ENCODE measurements at regions not wholly inside any gene's neighbourhood (a gene's known extent, or its start where the extent isn't known, plus 50 kb on each side); places are given as distances from the start of the nearest gene placed in this dataset.

GRCh38 chr2:22361571-22361970, 1023.4 kb upstream of the KLHL29 start:
- H3K4me1 ChIP-seq (ENCODE audit: control insufficient read depth in 2 of 2, insufficient read depth in 2 of 2, low read length in 2 of 2): no peaks in the 10 kb centered on the region
- no peak overlapping the region for H3K9ac ChIP-seq (ENCODE audit: low read depth in 1 of 2, low read length in 2 of 2)
- H3K27me3 ChIP-seq (ENCODE audit: control insufficient read depth in 2 of 2, insufficient read depth in 2 of 2, low read length in 2 of 2): no peaks in the 10 kb centered on the region
- H3K4me3 ChIP-seq (ENCODE audit: low read length in 2 of 2): no peak overlapping the region
- no peaks in the 10 kb centered on the region for H3K9me3 ChIP-seq (ENCODE audit: control insufficient read depth in 2 of 2, low read length in 2 of 2)
- H3K27ac ChIP-seq (ENCODE audit: low read depth in 2 of 2, low read length in 2 of 2): no peak overlapping the region
- no peaks in the 10 kb centered on the region for H3K36me3 ChIP-seq (ENCODE audit: control insufficient read depth in 2 of 2, insufficient read depth in 2 of 2, low read length in 2 of 2)

- H3K9ac ChIP-seq (ENCODE audit: low read depth in 1 of 2, low read length in 2 of 2): no peak overlapping the region
- H3K9me3 ChIP-seq (ENCODE audit: control insufficient read depth in 2 of 2, low read length in 2 of 2): no peaks in the 10 kb centered on the region
- H3K4me3 ChIP-seq (ENCODE audit: low read length in 2 of 2): no peak overlapping the region
- no peaks in the 10 kb centered on the region for H3K4me1 ChIP-seq (ENCODE audit: control insufficient read depth in 2 of 2, insufficient read depth in 2 of 2, low read length in 2 of 2)
- H3K27ac ChIP-seq (ENCODE audit: low read depth in 2 of 2, low read length in 2 of 2): no peak overlapping the region
- H3K36me3 ChIP-seq (ENCODE audit: control insufficient read depth in 2 of 2, insufficient read depth in 2 of 2, low read length in 2 of 2): no peaks in the 10 kb centered on the region
- no peaks in the 10 kb centered on the region for H3K27me3 ChIP-seq (ENCODE audit: control insufficient read depth in 2 of 2, insufficient read depth in 2 of 2, low read length in 2 of 2)
Measured at GRCh38 chr2:22375096-22375495, 1009.9 kb upstream of the KLHL29 start.

- H3K9ac ChIP-seq (ENCODE audit: low read depth in 1 of 2, low read length in 2 of 2): no peak overlapping the region
Measured at GRCh38 chr2:22377268-22377667, 1007.7 kb upstream of the KLHL29 start.

GRCh38 chr2:22382479-22383169, 1002.4 kb upstream of the KLHL29 start:
- H3K9ac ChIP-seq (ENCODE audit: low read depth in 1 of 2, low read length in 2 of 2): no peak overlapping the region
- H3K4me1 ChIP-seq (ENCODE audit: control insufficient read depth in 2 of 2, insufficient read depth in 2 of 2, low read length in 2 of 2): no peaks in the 10 kb centered on the region
- no peaks in the 10 kb centered on the region for H3K9me3 ChIP-seq (ENCODE audit: control insufficient read depth in 2 of 2, low read length in 2 of 2)
- H3K27me3 ChIP-seq (ENCODE audit: control insufficient read depth in 2 of 2, insufficient read depth in 2 of 2, low read length in 2 of 2): no peaks in the 10 kb centered on the region
- no peak overlapping the region for H3K4me3 ChIP-seq (ENCODE audit: low read length in 2 of 2)
- no peaks in the 10 kb centered on the region for H3K36me3 ChIP-seq (ENCODE audit: control insufficient read depth in 2 of 2, insufficient read depth in 2 of 2, low read length in 2 of 2)
- H3K27ac ChIP-seq (ENCODE audit: low read depth in 2 of 2, low read length in 2 of 2): no peak overlapping the region

More at GRCh38 chr2:22377268-22377667, 1007.7 kb upstream of the KLHL29 start:
- Histone ChIP-seq H3K9me3 (ENCODE audit: control insufficient read depth in 2 of 2, low read length in 2 of 2) (no peaks in the 10 kb centered on the region), H3K27me3 (ENCODE audit: control insufficient read depth in 2 of 2, insufficient read depth in 2 of 2, low read length in 2 of 2) (no peaks in the 10 kb centered on the region), H3K27ac (ENCODE audit: low read depth in 2 of 2, low read length in 2 of 2) (no peak overlapping the region), H3K4me3 (ENCODE audit: low read length in 2 of 2) (no peak overlapping the region), H3K36me3 (ENCODE audit: control insufficient read depth in 2 of 2, insufficient read depth in 2 of 2, low read length in 2 of 2) (no peaks in the 10 kb centered on the region), H3K4me1 (ENCODE audit: control insufficient read depth in 2 of 2, insufficient read depth in 2 of 2, low read length in 2 of 2) (no peaks in the 10 kb centered on the region)

DNA sequence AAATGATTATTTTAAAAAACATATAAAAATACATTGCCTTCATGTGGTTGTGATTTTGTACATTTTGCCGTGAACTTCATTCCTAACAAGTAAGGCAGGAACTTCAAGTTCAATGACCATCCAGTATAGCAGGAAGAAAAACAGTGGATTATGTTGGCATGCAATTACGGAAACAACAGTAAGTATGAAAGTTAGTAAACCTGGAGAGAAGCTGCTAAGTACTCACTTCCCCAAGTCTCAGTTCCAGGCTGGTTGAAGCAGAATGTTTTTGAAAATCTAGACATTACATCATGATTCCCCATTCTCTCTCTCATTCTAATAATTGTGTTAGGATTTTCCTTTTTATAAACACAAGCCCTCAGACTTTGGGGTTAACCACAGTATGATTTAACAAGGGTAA, 987.1 kb upstream of the KLHL29 start:
- H3K27me3 ChIP-seq (ENCODE audit: control insufficient read depth in 2 of 2, insufficient read depth in 2 of 2, low read length in 2 of 2): no peaks in the 10 kb centered on the region
- no peak overlapping the region for H3K9ac ChIP-seq (ENCODE audit: low read depth in 1 of 2, low read length in 2 of 2)
- no peak overlapping the region for H3K4me3 ChIP-seq (ENCODE audit: low read length in 2 of 2)
- no peak overlapping the region for H3K27ac ChIP-seq (ENCODE audit: low read depth in 2 of 2, low read length in 2 of 2)
- no peaks in the 10 kb centered on the region for H3K4me1 ChIP-seq (ENCODE audit: control insufficient read depth in 2 of 2, insufficient read depth in 2 of 2, low read length in 2 of 2)
- H3K36me3 ChIP-seq (ENCODE audit: control insufficient read depth in 2 of 2, insufficient read depth in 2 of 2, low read length in 2 of 2): no peaks in the 10 kb centered on the region
- H3K9me3 ChIP-seq (ENCODE audit: control insufficient read depth in 2 of 2, low read length in 2 of 2): no peaks in the 10 kb centered on the region

DNA sequence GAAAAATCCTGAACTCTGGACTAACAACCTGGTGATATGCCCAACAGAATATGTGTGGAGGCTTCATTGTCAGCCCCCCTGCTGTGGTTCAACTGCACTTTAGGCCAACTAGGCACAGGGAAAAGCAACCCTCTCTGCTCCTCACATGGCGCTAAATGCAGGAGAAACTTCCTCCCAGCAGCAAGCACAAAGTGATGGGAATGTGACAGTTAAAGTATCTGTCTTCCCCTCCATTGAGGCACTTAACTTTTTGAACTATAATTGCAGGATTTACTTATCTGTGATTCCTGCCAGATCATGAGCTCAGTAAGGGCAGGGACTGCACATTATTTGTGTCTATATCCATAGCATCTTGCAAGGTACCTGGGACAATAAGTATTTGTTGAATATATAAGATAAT, 981.2 kb upstream of the KLHL29 start:
- Histone ChIP-seq H3K4me3 (ENCODE audit: low read length in 2 of 2) (no peak overlapping the region), H3K9me3 (ENCODE audit: control insufficient read depth in 2 of 2, low read length in 2 of 2) (no peaks in the 10 kb centered on the region), H3K27ac (ENCODE audit: low read depth in 2 of 2, low read length in 2 of 2) (no peak overlapping the region), H3K4me1 (ENCODE audit: control insufficient read depth in 2 of 2, insufficient read depth in 2 of 2, low read length in 2 of 2) (no peaks in the 10 kb centered on the region), H3K36me3 (ENCODE audit: control insufficient read depth in 2 of 2, insufficient read depth in 2 of 2, low read length in 2 of 2) (no peaks in the 10 kb centered on the region), H3K27me3 (ENCODE audit: control insufficient read depth in 2 of 2, insufficient read depth in 2 of 2, low read length in 2 of 2) (no peaks in the 10 kb centered on the region), H3K9ac (ENCODE audit: low read depth in 1 of 2, low read length in 2 of 2) (no peak overlapping the region)

DNA sequence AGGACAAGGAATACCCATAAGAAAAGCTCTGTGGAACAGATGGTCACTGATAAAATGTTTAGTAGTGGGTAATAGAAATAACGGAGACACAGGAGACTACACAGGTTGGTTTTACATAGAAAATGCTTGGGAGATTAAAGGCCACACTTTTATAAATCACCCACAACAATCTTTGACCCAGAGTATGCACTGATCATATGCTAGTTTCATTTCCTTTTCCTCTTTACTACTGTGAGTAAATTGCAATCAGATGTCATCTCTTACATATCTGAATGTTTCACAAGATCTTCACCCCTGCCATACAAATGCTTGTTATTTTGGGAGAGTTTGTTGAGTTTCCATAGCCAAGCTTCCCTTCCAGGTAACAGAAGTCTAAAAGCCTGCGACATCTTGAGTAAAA, 978.4 kb upstream of the KLHL29 start:
- no peaks in the 10 kb centered on the region for H3K9me3 ChIP-seq (ENCODE audit: control insufficient read depth in 2 of 2, low read length in 2 of 2)
- no peak overlapping the region for H3K9ac ChIP-seq (ENCODE audit: low read depth in 1 of 2, low read length in 2 of 2)
- no peak overlapping the region for H3K27ac ChIP-seq (ENCODE audit: low read depth in 2 of 2, low read length in 2 of 2)
- no peak overlapping the region for H3K4me3 ChIP-seq (ENCODE audit: low read length in 2 of 2)
- no peaks in the 10 kb centered on the region for H3K4me1 ChIP-seq (ENCODE audit: control insufficient read depth in 2 of 2, insufficient read depth in 2 of 2, low read length in 2 of 2)
- H3K27me3 ChIP-seq (ENCODE audit: control insufficient read depth in 2 of 2, insufficient read depth in 2 of 2, low read length in 2 of 2): no peaks in the 10 kb centered on the region
- no peaks in the 10 kb centered on the region for H3K36me3 ChIP-seq (ENCODE audit: control insufficient read depth in 2 of 2, insufficient read depth in 2 of 2, low read length in 2 of 2)

DNA sequence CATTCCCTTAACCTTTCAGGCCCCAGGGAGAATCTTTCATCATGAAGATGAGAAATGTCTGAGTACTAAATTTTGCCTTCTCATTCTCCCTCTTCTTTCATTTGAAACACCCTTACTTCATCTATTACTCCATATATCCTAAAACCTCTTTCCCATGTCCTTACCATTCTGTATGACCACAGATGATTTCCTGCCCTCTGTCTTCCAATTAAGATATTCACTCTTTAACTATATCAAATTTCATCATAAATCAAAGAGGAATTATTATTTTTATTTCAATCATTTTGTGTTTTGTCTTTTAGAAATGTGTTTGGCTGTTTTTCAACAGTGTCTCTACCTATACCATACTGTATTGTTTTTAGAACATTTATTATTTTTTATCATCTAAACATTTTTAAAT, 964.9 kb upstream of the KLHL29 start:
- no peaks in the 10 kb centered on the region for H3K27me3 ChIP-seq (ENCODE audit: control insufficient read depth in 2 of 2, insufficient read depth in 2 of 2, low read length in 2 of 2)
- no peak overlapping the region for H3K9ac ChIP-seq (ENCODE audit: low read depth in 1 of 2, low read length in 2 of 2)
- no peaks in the 10 kb centered on the region for H3K4me1 ChIP-seq (ENCODE audit: control insufficient read depth in 2 of 2, insufficient read depth in 2 of 2, low read length in 2 of 2)
- H3K9me3 ChIP-seq (ENCODE audit: control insufficient read depth in 2 of 2, low read length in 2 of 2): no peaks in the 10 kb centered on the region
- no peak overlapping the region for H3K27ac ChIP-seq (ENCODE audit: low read depth in 2 of 2, low read length in 2 of 2)
- no peak overlapping the region for H3K4me3 ChIP-seq (ENCODE audit: low read length in 2 of 2)
- H3K36me3 ChIP-seq (ENCODE audit: control insufficient read depth in 2 of 2, insufficient read depth in 2 of 2, low read length in 2 of 2): no peaks in the 10 kb centered on the region

DNA sequence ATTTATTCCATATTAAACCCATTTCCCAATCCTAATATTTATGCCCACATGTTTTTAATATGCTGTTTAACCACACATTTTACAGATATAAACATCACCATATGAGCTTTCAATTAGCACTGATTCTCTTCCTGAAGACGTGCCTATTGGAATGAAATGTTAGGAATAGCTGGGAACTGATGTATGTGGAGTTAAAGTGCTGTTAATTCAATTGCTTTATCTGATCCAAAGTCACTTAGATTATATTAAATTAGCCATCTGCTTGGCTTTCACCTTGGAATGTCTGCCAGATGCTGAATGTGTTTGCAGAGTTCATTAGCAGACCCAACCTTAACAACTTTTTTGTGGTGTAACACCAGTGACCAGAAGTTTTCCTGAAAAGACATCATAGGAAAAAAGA, 942.9 kb upstream of the KLHL29 start:
- Histone ChIP-seq H3K27me3 (ENCODE audit: control insufficient read depth in 2 of 2, insufficient read depth in 2 of 2, low read length in 2 of 2) (no peaks in the 10 kb centered on the region), H3K36me3 (ENCODE audit: control insufficient read depth in 2 of 2, insufficient read depth in 2 of 2, low read length in 2 of 2) (no peaks in the 10 kb centered on the region), H3K4me1 (ENCODE audit: control insufficient read depth in 2 of 2, insufficient read depth in 2 of 2, low read length in 2 of 2) (no peaks in the 10 kb centered on the region), H3K4me3 (ENCODE audit: low read length in 2 of 2) (no peak overlapping the region), H3K9ac (ENCODE audit: low read depth in 1 of 2, low read length in 2 of 2) (no peak overlapping the region), H3K27ac (ENCODE audit: low read depth in 2 of 2, low read length in 2 of 2) (no peak overlapping the region), H3K9me3 (ENCODE audit: control insufficient read depth in 2 of 2, low read length in 2 of 2) (no peaks in the 10 kb centered on the region)

GRCh38 chr2:22444281-22444680, 940.7 kb upstream of the KLHL29 start:
- no peak overlapping the region for H3K4me3 ChIP-seq (ENCODE audit: low read length in 2 of 2)
- H3K27ac ChIP-seq (ENCODE audit: low read depth in 2 of 2, low read length in 2 of 2): no peak overlapping the region
- H3K9me3 ChIP-seq (ENCODE audit: control insufficient read depth in 2 of 2, low read length in 2 of 2): no peaks in the 10 kb centered on the region
- no peak overlapping the region for H3K9ac ChIP-seq (ENCODE audit: low read depth in 1 of 2, low read length in 2 of 2)
- no peaks in the 10 kb centered on the region for H3K27me3 ChIP-seq (ENCODE audit: control insufficient read depth in 2 of 2, insufficient read depth in 2 of 2, low read length in 2 of 2)
- no peaks in the 10 kb centered on the region for H3K4me1 ChIP-seq (ENCODE audit: control insufficient read depth in 2 of 2, insufficient read depth in 2 of 2, low read length in 2 of 2)
- no peaks in the 10 kb centered on the region for H3K36me3 ChIP-seq (ENCODE audit: control insufficient read depth in 2 of 2, insufficient read depth in 2 of 2, low read length in 2 of 2)

GRCh38 chr2:22449696-22450095, 935.3 kb upstream of the KLHL29 start:
- Histone ChIP-seq H3K4me1 (ENCODE audit: control insufficient read depth in 2 of 2, insufficient read depth in 2 of 2, low read length in 2 of 2) (no peaks in the 10 kb centered on the region), H3K27ac (ENCODE audit: low read depth in 2 of 2, low read length in 2 of 2) (no peak overlapping the region), H3K9me3 (ENCODE audit: control insufficient read depth in 2 of 2, low read length in 2 of 2) (no peaks in the 10 kb centered on the region), H3K9ac (ENCODE audit: low read depth in 1 of 2, low read length in 2 of 2) (no peak overlapping the region), H3K36me3 (ENCODE audit: control insufficient read depth in 2 of 2, insufficient read depth in 2 of 2, low read length in 2 of 2) (no peaks in the 10 kb centered on the region), H3K4me3 (ENCODE audit: low read length in 2 of 2) (no peak overlapping the region), H3K27me3 (ENCODE audit: control insufficient read depth in 2 of 2, insufficient read depth in 2 of 2, low read length in 2 of 2) (no peaks in the 10 kb centered on the region)

All from mucosa of rectum (tissue), 2 donors.